ENCODE measurements at regions not wholly inside any gene's neighbourhood (a gene's known extent, or its start where the extent isn't known, plus 50 kb on each side); places are given as distances from the start of the nearest gene placed in this dataset.
"Not testable (repeated sequence)": the region's sequence is repeated elsewhere in the genome, so short reads cannot be mapped to it uniquely, and the experiment has no call there.

- no peak for DNase-seq (ENCODE audit: low read depth in 2 of 2)
These were observed 82.0 kb upstream of the DMRT1 start for GRCh38 chr9:759541-759940.

GRCh38 chr9:759983-760736 lies 81.3 kb upstream of the DMRT1 start:
- DNase-seq (ENCODE audit: low read depth in 2 of 2): no peak

GRCh38 chr9:761176-761792 lies 80.2 kb upstream of the DMRT1 start:
- peak in 1 of 2 donors; percentile 92 for DNase-seq (ENCODE audit: low read depth in 2 of 2)

- no peak for DNase-seq (ENCODE audit: low read depth in 2 of 2)
These were observed 79.5 kb upstream of the DMRT1 start for GRCh38 chr9:761793-762560.

- DNase-seq (ENCODE audit: low read depth in 2 of 2): no peak
These were observed 77.8 kb upstream of the DMRT1 start for GRCh38 chr9:763692-764091.

- peak; percentile 86 to 90 for DNase-seq (ENCODE audit: low read depth in 2 of 2)
These were observed 77.4 kb upstream of the DMRT1 start for GRCh38 chr9:764105-764524.

GRCh38 chr9:764986-765385 lies 76.5 kb upstream of the DMRT1 start:
- DNase-seq (ENCODE audit: low read depth in 2 of 2): no peak

GRCh38 chr9:767061-767561 lies 74.4 kb upstream of the DMRT1 start:
- DNase-seq (ENCODE audit: low read depth in 2 of 2): not testable (repeated sequence)

- DNase-seq (ENCODE audit: low read depth in 2 of 2): no peak
These were observed 65.4 kb upstream of the DMRT1 start for GRCh38 chr9:776086-776485.

- no peak for DNase-seq (ENCODE audit: low read depth in 2 of 2)
These were observed 63.5 kb upstream of the DMRT1 start for GRCh38 chr9:777978-778377.

GRCh38 chr9:784202-784601 lies 57.3 kb upstream of the DMRT1 start:
- DNase-seq (ENCODE audit: low read depth in 2 of 2): no peak

GRCh38 chr9:784916-785315 lies 56.6 kb upstream of the DMRT1 start:
- DNase-seq (ENCODE audit: low read depth in 2 of 2): no peak

GRCh38 chr9:785997-786396 lies 55.5 kb upstream of the DMRT1 start:
- no peak for DNase-seq (ENCODE audit: low read depth in 2 of 2)

GRCh38 chr9:786405-786804 lies 55.1 kb upstream of the DMRT1 start:
- no peak for DNase-seq (ENCODE audit: low read depth in 2 of 2)

- DNase-seq (ENCODE audit: low read depth in 2 of 2): no peak
These were observed 52.7 kb upstream of the DMRT1 start for GRCh38 chr9:788777-789176.

Measured in lung microvascular endothelial cell (primary cell).